GM18861 (cell line): ENCODE measurements at regions not wholly inside any gene's neighbourhood (a gene's known extent, or its start where the extent isn't known, plus 50 kb on each side); places are given as distances from the start of the nearest gene placed in this dataset.
"Not testable (repeated sequence)": the region's sequence is repeated elsewhere in the genome, so short reads cannot be mapped to it uniquely, and the experiment has no call there.

Source experiments
- ATAC-seq: cut with Tn5 transposase; IDR thresholded peaks from one replicate; pipeline ENCODE4 v1.9.1; 2021; ENCODE audit not compliant: unreplicated experiment

DNA sequence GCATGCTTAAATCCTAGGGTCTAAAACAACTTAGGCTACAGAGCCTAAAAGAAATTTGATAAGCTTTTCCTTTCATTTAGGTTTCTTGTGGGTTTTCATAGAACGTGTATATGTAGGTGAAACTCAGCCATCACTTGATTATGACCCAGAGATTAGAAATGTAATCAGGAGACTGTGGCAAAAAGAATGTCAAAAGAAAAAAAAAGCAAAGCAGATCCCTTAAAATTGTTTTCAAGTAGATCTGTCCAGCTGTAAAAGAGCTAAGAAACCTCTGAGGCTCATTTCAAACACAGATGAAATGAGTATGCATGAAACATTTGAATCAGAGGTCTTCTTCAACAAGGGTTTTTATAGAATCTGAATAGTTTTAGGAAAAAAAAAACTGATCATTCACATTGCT is 341.3 kb upstream of the PRDM1 start:
- no peak for ATAC-seq

DNA sequence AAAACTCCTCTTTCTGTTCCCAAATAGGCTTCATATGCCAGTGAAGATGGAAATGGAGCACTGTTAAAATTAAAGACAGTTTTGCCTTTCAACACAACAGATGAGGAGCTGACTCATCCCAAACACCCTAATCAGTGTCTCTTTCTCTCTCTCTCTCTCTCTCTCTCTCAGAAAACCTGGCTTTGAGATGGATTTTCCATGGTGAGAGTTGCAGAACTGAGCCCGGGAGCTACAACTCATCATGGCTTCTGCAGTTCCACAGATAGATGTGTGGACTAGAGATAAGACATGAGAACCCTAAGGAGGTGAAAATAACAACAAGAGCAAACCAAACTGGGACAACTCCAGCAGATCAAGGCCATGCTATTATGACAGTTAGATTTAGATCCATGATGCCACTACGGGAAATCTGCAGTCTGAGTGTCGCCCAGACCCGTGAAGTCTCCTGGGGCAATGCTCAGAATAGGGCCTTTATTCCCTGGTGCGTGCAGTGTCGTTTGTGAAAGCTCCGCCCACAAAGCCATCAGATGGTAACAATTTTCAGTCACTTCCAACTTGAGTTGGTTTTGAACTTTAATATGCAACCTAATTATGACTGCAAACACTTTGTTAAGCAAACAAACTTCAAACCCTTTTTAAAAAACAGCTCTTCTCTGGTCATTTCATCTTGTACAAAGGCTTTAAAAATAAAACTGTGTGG is 338.2 kb upstream of the PREP start:
- no peak for ATAC-seq

DNA sequence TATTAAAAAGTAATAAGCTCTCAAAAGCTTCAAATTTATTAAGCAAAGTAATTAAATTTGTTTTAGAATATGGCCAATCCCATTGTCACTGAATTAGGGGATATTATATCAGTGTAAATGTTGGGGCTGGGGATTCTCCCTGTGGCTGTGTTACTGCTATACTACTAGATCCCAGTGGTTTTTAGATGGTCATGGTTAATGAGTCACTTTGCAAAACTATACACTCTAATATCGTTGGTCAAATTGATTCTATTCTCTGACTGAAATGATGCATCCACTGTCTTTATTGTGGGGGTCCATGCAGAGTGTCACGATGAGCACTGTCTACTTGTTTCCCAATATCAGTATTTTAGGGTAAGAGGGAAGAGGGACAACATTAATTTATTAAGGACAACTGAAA is 336.9 kb upstream of the PREP start:
- ATAC-seq, result peak; percentile 53

DNA sequence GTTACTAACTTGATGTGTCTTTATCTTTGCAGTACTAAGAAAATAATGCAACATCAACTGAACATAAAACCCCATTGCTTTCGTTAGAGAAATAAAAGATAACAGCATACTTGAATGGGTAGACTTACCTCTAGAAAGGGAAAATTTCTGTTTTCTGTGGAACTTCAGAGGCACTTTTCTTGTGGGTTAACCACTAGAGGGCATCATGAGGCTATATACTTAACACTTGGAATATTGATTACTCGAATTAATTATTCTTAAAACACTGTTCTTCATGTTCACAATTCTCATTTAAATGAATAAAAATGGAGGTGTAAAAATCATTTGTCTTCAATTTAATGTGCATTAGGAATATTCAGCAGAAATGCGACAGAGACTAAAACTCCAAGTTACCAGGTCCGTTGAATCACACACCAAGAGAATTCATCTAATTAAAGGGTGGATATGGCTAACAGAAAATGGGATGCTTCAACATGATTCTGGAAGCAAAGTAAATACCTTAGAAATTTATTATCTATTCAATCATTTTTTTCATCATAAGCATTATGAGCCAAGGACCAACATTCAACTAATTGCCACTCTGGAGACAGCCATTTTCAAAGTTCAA is 330.8 kb upstream of the PREP start:
- ATAC-seq, result no peak

DNA sequence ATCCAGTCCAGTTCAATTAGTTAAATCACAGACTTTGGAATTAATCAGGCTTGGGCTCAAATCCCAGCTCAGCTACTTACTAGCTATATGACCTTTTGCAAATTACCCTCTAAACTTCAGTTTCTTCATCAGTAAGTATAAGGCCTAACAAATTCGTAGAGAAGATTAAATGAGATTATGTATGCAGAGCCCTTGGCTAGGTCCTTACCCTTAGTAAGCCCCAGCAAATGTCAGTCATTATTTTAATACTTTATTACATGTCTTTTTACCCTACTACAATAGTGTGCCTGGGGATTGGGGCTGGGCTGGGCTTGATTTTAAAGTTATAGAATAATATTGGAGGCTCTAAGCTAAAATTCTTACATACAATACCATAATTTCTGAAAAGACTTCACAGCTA is 326.1 kb upstream of the PREP start:
- ATAC-seq, result no peak

DNA sequence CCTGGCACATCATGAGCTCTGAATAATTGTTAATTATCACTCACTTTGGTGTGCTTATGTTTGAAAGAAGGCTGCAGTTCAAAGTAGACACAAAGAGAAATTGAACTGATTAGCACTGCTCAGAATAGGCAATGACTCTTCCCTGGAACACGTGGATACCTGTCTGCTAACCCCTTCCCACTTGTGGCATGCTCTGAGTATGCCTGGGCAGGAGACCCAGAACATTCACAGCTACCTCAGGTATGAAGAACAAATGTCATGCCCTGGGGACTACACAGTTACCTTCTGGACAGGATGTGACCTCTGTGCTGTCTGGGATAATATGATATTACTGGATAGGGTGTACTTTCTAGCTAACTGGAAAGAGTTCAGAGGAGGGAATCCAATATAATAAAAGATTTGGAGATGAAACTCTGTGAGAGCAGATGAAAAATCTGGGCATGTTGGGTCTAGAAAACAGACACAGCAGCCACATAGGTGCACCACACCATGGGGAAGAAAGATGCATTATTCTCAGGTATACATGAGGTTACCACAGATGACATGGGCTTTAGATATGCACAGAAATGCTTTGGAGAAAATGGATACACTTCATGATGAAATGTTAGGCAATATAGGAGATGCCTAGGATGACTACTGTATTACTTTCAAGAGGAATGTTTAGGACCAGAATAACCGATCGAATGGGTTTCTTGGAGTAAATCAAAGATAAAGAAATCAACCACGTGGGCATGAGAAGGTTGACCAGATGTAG is 324.2 kb upstream of the PREP start:
- no peak for ATAC-seq

DNA sequence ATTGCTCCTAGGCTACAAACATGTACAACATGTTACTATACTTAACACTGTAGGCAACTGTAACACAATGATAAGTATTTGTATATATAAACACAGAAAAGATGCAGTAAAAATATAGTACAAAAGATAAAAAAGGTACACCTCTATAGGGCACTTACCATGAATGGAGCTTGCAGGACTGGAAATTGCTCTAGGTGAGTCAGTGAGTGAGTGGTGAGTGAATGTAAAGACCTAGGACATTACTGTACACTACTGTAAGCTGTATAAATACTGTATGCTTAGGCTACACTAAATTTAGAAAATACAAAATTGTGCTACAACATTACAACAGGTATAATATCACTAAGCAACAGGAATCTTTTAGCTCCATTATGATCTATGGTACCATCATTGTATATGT is 312.0 kb upstream of the PREP start:
- ATAC-seq, result no peak

DNA sequence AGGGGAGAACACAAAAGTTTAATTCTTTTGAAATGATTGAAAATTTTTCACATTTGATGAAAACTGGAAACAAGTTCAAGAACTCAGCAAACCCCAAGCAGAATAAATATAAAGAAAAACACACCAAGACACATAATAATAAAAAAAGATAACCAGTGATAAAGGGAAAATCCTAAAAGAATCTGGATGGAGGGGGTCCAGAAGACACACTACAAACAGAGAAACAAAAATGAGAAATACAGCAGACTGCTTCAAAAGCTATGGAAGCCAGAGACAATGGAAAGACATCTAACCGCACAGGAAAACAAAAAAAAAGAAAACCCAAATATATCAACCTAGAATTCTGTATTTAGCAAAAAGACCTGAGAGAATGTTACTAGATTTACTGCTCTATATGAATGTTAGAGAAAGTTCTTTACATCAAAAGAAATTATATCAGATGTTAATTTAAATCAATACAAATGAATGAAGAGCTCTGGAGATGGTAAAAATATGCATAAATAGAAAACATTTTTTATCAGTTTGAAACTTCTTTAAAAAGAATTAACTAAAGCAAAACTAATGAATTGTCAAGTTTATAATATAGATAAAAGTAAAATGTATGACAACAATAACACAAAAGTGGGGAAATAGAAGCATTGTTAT is 310.7 kb upstream of the PREP start:
- ATAC-seq, result no peak

DNA sequence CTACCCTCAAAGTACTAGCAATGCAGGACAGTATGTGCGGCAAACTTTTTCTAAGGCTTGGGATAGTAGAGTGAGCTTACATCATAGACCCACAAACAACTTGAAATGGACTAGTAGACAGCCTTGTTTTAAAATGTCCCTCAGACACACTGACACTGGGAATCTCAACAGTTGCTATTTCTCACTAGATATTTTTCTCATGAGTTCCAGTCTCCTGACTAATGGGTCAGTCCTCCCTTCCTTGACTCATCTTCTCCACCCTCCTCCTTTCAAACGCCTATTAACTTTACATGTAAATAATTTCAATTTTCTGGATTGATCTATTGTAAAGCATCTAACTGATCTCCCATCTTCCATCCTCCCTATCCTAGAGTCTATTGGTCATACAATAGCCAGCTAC is 308.3 kb upstream of the PREP start:
- ATAC-seq, result no peak

DNA sequence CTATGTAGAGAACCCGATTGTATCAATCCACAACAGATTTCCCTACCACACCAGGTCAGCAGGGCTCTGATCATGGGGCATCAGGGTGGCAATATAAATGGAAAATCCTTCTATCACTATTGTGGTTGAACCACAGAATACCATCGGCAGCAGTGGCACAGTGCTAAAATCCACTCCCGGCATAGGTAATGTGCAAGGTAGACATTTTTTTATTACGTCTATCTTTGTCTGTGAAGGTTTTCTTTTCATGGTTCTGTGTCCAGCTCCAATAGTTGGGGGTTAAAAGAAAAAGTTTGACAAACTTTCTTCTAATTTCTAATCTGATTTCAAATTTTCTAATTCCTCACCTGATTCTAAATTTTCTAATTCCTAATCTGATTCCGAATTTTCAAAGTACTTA is 302.7 kb upstream of the PREP start:
- no peak for ATAC-seq

DNA sequence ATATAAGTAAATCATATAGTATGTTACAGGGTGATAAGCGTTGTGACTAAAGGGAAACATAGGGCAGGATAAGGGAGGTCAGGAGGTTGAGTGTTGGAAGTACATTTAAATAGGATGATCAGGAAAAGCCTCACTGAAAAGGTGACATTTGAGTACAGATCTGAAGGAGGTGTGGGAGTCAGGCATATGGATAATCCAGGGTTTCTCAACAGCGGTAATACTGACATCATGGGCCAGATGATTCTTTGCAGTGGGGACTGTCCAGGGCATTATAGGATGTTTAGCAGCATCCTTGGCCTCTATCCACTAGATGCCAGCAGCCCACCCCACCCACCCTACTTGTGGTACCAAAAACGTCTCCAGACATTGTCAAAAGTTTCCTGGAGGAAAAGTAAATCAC is 292.6 kb upstream of the PREP start:
- no peak for ATAC-seq

DNA sequence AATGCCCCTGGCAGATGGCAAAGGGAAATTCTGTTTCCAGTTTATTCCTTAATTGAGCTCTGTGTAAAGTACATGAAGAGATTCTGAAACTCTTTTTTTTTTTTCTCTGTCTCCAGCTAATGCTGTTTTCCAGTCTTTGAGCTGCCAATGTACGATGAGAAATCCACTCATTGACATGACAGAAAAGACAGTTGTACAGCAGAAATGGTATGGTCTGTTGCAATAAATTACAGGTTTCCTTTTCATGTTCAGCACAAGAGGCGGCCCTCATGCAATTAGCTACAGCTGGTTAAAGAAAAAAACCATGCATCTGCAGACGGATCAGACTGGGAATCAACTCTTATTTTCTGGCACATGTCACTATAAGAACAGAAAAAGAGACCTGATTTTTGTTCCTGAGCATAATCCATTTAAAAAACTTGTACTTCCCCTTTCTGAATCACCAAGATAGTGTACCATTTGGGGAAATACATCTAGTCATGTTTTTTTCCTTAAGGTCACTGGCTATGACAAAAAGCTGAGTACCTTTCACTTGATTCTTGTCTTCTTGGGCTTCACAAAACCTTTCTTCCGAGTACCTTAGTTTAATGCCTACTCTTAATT is 289.8 kb upstream of the PREP start:
- ATAC-seq, result no peak

DNA sequence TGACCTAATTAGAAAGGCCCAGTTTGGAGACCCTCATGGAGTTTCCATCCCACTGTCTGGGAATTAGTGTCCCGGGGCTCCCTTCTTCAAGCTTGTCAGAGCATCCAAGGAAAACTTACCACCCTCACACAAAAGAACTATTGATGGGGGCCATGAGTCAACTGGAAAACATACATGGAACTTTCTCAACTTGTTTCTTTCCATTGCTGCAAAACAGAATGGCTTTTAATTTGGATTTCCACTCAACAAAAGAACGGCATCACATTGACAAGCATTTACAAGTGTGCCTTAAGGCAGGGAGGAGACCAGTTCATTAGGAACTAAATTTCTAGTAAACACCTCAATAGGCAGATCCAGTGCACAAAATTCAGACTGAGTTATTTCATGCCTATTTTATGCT is 289.1 kb upstream of the PREP start:
- ATAC-seq, result no peak

DNA sequence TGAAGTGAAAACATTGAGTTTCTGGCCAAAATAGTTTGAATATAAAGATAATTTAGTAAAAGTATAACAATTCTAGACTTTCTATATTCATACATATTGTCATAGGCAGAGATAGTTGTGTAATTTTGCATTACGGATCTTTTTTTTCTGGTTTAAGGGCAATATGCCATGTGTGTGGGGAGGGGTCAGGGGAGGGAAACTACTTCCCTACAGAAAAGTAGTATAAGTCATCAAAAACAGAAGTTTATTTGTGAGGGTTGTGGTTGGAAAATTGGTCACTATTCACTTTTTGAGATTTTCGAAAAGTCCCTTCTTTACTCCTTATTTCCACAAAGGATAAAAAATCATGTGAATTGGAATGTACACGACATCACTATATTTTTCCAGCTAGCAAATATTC is 288.2 kb upstream of the PREP start:
- ATAC-seq, result no peak

DNA sequence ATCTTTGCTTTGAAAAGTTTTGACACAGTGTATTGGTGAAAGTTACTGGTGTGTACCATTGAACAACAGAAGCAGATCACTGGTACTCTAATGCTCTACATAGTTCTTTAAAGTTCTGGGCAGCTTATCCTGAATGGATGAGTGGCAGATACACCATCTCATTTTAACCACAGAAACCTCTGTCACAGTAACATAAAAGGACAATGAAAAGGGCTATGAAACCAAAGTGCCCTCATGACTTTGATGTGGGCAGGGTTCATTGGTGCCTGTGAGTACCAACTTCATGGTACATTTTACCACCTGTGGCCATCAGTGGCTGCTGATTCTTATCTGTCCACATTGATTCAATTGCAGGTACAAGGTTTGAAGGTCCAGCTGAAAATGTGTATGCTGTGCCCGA is 285.7 kb upstream of the PREP start:
- no peak for ATAC-seq

DNA sequence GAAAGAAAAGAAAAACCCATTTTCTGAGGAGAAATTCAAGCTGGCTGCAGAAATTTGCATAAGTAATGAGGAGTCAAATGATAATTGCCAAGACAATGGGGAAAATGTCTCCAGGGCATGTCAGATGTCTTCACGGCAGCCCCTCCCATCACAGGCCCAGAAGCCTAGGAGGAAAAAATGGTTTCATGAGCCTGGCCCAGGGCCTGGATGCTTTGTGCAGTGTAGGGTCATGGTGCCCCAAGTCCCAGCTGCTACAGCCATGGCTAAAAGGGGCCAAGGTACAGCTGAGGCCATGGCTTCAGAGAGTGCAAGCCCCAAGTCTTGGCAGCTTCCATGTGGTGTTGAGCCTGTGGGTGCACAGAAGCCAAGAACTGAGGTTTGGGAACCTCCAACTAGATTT is 283.9 kb upstream of the PREP start:
- not testable (repeated sequence) for ATAC-seq

DNA sequence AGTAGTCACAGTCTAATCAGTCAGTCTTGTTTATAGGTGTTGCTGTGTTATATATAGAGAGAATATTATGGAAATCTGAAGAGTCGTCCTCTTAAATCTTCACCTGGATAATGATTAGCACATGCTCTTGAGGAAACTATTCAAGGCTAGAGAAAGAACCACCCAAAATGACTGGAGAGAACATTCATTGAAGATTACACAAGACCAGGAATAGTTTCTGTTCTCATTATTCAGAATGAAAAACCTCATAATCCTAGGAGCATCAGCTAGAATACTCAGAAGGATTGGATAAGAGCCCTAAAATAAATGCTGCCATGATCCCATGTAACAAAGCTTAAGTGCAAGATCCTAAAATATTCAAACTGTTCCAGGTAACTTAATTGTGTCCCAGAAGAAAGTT is 278.2 kb upstream of the PREP start:
- ATAC-seq, result no peak

DNA sequence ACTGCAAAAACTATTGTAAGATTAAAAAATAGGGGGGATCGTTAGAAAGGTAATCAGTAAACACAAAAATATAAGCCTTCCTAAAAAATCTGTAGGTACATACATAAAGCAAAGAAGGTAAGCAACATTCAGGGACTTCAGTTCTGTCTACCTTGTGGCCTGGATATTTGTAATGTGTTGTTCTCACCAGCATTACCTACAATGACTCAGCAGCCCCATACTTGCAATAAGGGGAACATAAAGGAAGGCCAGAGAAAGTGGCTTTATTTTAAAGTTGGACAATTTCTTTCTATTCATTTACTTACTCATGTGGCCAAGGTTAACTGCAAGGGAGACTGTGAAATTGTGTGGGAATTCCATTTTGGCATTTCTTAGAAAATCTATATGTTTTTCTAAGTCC is 277.2 kb upstream of the PREP start:
- no peak for ATAC-seq

DNA sequence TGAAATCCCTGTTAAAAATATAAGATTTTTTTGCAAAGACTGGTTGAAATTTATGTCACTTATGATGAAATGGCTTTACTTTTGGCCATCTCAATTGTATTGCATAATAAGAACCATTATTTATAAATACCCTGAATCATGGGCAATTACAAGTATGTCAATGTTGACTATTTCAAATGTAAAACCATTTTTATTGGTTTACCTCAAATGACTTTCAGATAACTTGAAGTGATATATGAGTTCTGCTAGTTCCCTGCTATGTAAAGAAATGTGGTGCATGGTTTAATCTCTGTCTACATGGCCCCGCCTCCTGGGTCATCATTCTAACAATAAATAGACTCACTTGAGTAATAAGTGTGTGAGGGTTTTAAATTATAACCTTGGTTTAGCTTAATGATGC is 275.6 kb upstream of the PREP start:
- no peak for ATAC-seq

DNA sequence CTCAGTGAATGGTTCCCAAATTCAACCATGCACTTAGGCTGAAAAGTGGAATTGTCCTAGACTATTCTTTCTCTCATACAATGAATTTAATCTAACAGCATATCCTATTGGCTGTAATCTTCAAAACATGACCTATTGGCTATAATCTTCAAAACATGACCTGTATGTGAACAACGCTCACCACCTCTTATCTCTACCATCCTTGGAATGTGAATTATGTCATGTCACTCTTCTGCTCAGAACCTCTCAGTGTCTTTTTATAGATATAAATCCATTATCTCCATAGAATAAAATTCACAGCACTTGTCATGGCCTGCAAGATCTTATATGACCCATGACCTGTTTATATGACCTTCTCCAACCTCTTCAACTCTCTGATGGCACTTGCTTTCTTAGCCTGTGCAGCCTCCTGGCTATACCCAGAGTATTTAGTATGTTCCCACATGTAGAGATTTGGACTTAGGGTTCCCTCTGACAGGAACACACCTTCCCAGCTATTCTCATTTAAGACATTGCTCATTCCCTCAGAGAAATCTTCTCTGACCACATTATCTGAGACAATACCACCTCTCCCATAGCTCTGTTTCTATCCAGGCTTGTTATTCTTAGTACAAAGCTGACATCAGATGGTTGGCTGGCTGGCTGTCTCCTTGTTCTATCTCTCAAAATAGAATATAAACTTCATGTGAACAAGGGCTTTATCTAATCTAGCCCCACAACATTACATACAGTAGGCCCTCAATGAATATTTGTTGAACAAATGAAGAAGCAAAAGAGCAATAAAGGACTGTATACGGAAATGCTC is 275.0 kb upstream of the PREP start:
- ATAC-seq, result no peak

DNA sequence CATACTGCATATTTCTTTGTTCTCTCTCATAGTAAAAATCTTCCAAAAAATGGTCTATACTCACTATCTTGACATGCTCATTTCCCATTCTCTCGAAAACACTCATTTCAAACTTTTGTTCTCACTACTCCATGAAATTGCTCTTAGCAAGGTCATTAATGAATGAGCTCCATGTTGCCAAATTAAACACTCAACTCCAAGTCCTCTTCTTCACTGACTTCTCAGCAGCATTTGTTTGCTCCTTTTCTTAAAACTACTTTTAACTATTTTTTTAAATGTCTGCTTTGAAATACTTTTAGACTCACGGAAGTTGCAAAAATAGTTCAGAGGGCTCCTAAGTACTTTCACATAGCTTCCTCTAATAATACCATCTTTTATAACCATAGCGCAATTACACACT is 274.0 kb upstream of the PREP start:
- ATAC-seq, result no peak
